Activated CD8-positive, alpha-beta memory T cell treated with anti-CD3 and anti-CD28 coated beads, Interleukin-2, amount 50 U/mL, for 48 hours (primary cell): ENCODE measurements at regions not wholly inside any gene's neighbourhood (a gene's known extent, or its start where the extent isn't known, plus 50 kb on each side); places are given as distances from the start of the nearest gene placed in this dataset.
"Not testable (repeated sequence)": the region's sequence is repeated elsewhere in the genome, so short reads cannot be mapped to it uniquely, and the experiment has no call there.

Experiments
- DNase-seq: peaks from one replicate; pipeline ENCODE4 v3.0.0-alpha.2; 2020

DNA sequence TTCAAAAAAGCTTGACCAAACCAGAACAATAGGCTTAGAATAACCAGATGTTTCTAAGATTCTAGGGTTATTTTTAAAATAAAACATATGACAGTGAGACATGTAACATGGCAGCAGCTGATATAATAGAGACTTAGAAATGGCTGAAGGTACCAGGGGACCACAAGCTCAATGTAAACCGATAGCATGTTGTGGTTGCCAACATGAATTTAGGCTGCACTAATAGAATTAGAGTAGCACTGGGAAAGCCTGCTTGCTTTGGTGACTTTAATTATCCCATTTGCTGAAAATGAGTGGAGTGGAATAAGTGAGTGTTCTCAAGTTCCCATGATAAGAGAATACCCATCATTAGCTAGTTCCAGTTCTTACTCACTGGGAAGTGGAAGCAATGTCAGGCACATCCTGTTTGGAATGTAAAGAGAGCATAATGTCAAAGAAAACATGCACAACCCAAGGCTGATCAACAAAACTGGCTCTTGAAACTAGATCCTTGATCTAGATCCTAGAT is 621.2 kb upstream of the CDH5 start:
- no peak for DNase-seq

- DNase-seq: no peak
These were observed 622.1 kb upstream of the CDH5 start for GRCh38 chr16:65744401-65744800.

GRCh38 chr16:65743558-65743957 is 621.7 kb upstream of the CDH11 start:
- DNase-seq: no peak

- no peak for DNase-seq
These were observed 618.8 kb upstream of the CDH11 start for GRCh38 chr16:65740711-65741110.

GRCh38 chr16:65739518-65739917 is 617.7 kb upstream of the CDH11 start:
- no peak for DNase-seq

- DNase-seq: no peak
These were observed 616.0 kb upstream of the CDH11 start for GRCh38 chr16:65737831-65738230.

DNA sequence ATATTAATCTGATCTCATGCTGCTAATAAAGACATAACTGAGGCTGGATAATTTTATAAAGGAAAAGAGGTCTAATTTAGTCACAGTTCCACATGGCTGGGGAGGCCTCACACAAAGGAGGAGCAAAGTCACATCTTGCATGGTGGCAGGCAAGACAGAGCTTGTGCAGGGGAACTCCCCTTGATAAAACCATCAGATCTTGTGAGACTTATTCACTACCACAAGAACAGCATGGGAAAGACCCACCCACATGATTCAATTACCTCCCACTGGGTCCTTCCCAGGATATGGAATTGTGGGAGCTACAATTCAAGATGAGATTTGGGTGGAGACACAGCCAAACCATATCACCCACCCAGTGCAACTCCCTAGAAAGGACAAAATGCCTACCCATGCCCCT is 613.8 kb upstream of the CDH11 start:
- not testable (repeated sequence) for DNase-seq

DNA sequence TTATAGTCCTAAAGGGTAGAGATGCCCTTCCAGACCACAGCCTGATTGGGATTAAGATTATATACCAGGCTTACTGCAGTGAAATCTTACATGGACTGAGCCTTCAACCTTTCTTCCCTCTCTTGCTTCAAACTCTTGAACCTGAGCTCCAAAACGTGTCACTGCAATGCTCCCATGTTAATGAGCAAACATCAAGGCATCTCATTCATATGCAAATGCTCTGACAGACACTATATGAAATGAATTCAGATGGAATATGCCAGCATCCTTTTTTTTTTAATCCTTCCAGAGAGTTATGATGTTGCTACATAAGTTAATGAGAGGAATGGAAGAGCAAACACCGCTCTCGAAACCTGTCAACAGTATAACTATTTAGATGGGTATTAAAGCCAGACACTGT is 611.9 kb upstream of the CDH11 start:
- DNase-seq: no peak

DNA sequence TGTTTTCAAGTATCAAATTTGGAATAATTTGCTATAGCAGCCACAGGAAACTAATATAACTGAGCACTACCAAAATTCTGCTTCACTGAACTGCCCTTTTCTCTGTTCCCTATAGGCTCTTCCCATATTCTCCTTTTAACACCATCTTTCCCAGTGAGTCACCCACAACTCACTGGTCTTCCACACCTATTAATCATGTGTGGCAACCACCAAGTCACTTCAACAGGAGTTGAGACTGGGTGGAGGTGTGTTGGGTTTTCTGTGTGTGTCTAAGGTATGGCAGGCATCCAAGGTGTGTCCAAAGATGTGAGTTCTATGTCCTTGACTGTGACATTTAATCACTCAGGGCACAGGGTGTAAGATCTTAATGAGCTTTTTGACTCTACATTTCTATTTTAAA is 610.0 kb upstream of the CDH11 start:
- no peak for DNase-seq

- DNase-seq: no peak
These were observed 606.8 kb upstream of the CDH11 start for GRCh38 chr16:65728652-65729051.

DNA sequence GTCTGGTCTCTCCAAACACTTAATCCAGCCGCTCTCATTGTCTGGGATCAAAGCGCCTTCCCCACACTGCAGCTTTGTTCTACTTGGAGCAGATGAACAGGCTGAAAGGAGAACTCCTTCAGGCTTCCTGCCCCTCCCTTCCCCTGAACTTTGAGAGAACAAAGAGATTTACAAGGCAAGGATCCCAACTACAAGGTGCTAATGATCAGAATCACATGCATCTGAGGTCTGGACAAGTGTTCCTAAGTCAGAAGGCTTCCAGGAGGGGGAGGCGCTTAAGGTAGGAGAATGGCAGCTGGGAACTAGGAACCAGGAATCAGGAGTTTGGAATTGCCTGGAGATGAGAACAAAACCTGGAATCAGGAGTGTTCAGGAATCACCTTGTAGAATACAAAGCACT is 606.3 kb upstream of the CDH11 start:
- no peak for DNase-seq

GRCh38 chr16:65727534-65728137 is 605.8 kb upstream of the CDH11 start:
- DNase-seq: no peak

DNA sequence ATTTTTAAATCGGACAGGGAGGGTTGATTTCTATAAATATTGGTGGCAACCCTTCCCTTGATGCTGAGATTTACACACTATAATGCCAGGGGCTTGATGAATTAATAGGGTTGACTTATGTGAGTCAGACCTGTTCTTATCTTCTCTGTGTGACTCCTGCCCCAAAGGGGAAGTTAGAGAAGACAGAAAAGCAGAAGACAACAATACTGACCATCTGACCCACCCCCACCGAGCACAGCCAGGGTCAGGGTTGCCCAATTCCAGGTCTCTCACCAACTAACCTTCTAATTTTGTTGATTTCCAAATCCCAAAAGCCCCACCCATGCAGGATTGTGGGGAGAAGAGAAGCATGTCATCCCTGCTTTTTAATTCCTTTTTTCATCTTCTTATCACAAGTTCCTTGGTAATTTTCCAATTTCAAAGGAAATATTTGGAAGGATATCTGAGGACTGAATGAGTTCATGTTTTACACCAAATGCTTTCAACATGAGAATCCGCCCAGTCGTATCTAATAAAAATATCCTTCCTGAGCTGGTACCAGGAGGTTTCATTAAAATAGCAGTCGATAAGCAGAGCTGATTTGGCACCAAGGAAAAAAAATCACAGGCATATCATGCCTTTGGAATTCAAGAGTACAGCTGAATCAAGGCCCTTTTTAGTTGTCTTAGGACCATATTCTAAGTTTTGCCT is 603.4 kb upstream of the CDH11 start:
- DNase-seq: no peak

DNA sequence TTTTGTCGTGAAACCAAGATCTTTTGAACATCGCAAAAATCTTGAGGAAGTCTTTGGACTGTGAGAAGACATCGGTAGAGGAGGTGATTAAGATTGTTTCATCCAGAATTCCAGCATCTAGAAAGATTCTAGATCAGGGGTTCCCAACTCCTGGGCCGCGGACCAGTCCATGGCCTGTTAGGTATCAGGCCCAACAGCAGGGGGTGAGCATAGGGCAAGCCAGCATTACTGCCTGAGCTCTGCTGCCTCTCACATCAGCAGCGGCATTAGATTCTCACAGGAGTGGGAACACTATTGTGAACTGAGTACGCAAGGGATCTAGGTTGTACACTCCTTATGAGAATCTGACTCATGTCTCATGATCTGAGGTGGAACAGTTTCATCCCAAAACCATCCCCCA is 600.6 kb upstream of the CDH11 start:
- no peak for DNase-seq

DNA sequence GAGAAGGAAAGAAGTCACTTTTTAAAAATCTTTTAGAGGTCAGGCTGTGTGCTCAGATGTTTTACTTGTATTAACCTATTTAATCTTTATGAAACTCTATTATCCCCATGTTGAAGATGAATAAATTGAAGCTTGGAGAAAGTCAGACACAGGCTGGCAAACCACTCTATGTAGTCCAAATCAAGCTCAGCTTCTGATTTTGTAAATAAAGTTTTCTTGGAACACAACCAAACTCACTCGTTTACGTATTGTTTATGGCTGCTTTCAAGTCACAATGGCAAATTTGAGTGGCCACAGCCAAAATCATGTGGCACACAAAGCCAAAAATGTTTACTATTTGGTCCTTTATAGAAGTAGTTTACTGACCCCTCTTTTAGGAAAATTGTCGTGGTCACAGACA is 596.0 kb upstream of the CDH11 start:
- no peak for DNase-seq

DNA sequence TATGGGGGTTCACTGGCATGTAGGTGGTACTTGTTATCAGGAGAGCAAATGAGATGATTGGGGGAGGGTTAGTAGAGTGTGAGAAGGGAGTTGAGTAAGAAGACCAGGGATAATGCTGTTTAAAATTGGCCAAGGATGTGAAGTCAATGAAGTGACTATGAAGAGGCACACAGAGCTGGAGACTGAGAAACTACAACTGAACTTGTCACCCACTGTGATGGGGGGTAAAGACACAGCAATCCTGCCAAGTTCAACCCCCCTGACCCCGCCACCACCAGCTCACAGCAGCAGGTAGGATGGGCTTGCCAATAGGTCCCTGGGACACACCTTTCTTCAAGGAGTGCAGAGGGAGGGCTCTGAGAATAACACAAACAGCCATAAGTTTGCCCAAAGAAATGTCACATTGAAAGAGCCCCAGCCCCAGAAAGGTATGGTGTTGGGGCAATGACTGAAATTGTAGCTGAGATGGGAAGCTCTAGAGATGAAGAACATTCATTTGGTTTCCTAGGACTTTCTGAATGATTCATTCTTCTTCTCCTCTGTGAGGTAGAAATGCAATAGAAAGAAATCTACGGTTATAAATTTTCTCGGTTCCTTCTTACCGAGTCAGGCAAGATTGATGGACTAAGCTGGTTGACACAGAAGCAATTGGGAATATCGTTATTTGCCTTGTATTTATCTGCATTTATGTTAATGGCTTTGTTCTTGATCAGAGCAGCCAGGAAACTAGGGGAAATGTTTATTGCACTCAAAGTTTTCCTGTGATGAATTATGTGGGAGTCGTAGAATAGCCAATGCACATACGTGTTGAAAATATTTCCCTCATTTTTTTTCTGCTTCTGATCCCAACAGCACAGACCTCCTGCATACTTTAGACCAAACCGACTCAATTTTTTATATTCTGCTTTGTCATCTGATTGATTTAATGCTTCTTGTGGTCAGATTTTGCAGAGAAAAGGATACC is 595.2 kb upstream of the CDH11 start:
- DNase-seq: no peak

DNA sequence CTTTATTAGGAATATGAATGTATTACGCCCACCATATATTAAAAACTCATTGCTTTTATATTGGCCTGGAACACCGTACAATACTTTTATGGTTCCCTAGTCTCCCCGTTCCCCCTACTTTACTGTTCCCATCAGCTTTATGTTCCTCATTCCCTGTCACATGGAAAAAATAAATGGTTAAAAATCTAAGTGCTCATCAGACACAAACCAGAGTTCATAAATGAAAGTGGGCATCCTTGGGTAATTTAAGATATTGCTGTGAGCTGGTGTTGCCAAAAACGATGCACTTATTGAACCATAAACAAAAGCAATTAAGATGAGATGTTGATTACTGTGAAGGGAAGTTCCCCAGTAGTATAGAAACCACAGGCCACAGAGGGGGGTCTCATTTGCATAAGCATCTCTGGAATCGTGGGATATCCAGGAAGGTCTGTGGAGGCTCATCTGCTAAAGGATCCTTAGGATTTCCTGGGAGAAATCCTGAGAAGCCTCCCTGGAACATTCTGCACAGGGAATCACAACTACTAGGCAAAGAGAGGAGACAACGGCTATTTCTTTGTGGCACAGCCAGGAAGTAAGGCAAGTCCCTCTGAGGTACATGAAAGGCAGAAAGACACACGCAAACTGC is 591.4 kb upstream of the CDH11 start:
- no peak for DNase-seq

DNA sequence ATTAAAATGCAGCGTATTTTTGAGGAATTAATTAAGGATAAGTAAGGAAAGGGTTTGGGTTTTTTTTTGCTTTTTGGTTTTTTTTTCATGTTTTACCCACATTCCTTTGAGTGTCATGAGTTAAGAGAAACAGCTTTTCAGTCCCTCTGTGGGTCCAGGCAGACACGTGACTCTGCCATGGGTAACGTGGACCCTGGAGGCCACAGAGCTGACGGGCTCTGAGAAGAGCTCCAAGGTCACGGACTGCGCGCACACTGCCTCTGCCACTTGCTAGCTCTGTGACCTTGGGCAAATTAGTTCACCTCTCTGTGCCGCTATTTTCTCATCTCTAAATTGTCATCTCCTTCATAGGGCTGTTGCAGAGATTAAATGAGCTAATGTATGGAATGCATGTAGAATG is 588.2 kb upstream of the CDH11 start:
- DNase-seq: no peak

GRCh38 chr16:65704866-65705265 is 583.0 kb upstream of the CDH11 start:
- DNase-seq: no peak

GRCh38 chr16:65702707-65703402 is 581.0 kb upstream of the CDH11 start:
- DNase-seq: no peak

DNA sequence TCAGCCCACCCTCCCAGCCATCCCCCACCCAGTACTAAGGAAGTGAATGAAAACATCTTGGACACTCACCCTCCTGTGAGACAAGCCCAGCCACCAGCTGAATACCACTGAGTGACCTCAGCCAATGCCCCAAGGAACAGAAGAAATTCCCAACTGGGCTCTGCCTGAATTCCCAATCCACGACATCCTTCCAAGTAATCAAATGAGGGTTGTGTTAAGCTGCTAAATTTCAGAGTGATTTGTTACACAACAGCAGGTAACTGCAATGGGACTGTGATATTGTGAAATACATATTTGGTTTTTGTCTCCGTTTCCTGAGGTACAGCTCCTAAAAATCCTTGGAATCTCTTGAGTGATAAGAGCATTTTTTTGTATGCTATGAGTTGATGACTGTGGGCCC is 578.7 kb upstream of the CDH11 start:
- DNase-seq: no peak

- DNase-seq: no peak
These were observed 577.0 kb upstream of the CDH11 start for GRCh38 chr16:65698791-65699321.
